Testis (tissue), 2 donors: ENCODE measurements at regions not wholly inside any gene's neighbourhood (a gene's known extent, or its start where the extent isn't known, plus 50 kb on each side); places are given as distances from the start of the nearest gene placed in this dataset.

Experiments used
- CTCF ChIP-seq, 3 experiments: fragments of 450-650 bp in 2 of 3; fragments of 200-600 bp in 1 of 3; sonication (generic) in 1 of 3; IDR thresholded peaks; one replicate each; pipeline ENCODE4 v1.5.1; 2016 to 2019; ENCODE audit warnings: antibody characterized with exemption in 3 of 3, mild to moderate bottlenecking in 2 of 3, moderate library complexity in 1 of 3
- POLR2A ChIP-seq: fragments of 450-650 bp; IDR thresholded peaks from one replicate; pipeline ENCODE4 v1.6.1; 2017; ENCODE audit warnings: antibody characterized with exemption, mild to moderate bottlenecking, moderate library complexity

GRCh38 chr6:225907-226306, 66.4 kb upstream of the DUSP22 start:
- TF ChIP-seq CTCF (IDR thresholded peaks at IDR 0.05) (no peak), POLR2A (no peak)
